ENCODE measurements at regions not wholly inside any gene's neighbourhood (a gene's known extent, or its start where the extent isn't known, plus 50 kb on each side); places are given as distances from the start of the nearest gene placed in this dataset.
"Not testable (repeated sequence)": the region's sequence is repeated elsewhere in the genome, so short reads cannot be mapped to it uniquely, and the experiment has no call there.

DNA sequence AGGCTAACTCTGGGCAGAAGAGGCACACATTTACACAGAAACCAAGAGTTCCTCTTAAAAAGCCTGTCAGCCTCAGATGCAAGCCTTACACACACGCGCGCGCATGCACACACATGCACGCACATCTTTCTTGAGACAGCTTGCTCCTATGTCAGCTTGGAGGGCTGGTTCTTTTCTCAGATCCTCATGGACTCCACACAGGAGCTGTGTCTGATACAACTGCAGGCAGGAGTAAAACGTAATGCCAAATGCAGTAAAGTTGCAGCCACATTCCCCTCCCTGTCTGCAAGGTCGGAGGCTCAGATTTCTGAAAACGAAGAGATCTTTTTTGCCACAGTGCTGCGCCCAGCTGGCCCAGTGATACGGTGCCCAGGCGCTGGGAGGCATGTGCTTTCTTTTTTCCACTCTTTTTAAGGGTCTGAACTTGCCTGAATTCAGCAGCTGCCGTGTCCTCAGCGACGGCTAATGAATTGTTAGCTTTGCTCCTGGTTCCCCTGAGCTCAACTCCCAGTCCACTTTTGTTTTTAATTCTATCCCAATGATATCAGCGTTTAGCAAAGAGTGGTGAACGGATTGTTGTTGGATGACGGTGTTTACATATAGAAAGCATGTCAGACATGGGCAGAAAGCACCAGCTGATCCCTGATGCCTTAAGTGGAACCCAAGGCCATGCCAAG is 72.9 kb upstream of the FOXN3 start:
- intact Hi-C loops (cut with DNase I): no loop called here

DNA sequence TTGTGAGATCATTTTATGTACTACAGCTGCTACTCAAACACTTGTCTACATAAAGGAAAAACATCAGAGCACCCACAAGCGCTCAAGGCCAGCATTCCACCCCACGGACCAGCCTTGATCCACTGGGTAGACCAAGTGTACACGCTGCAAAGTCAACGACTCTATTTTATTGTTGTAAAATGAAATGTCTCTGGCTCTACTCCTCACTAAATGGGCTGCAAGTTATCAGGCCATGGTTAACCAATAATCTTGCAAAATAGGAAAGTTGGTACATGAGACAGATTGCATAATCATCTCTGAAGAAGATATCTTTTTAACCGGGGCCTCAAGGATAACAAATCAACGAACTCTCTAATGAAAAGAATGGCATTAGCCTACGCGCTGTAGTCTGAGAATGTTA is 69.9 kb upstream of the FOXN3 start:
- intact Hi-C loops (cut with DNase I): no loop called here
- DNase-seq (ENCODE audit: low spot score): no peak

More for the DNA sequence above, 72.9 kb upstream of the FOXN3 start:
- no peak for DNase-seq (ENCODE audit: low spot score)

DNA sequence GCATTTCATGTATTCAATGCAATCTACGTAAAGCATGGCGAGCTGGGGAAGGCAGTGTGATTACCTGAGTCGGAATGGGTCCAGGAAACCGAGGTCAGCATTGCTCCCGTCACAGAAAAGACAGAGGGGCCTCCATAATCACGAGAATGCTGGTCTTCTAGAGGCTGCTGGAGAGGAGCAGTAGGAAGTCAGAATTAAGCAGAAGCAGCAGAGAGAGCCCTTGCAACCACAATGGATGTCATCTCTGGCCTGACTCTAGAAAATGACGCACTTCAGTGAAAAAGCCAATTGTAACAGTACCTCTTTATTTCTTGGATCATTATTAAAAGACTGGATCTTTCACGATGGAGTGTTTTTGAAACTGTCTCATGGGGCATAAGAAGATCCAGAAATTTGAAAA is 69.5 kb upstream of the FOXN3 start:
- intact Hi-C loops (cut with DNase I): no loop called here
- no peak for DNase-seq (ENCODE audit: low spot score)

DNA sequence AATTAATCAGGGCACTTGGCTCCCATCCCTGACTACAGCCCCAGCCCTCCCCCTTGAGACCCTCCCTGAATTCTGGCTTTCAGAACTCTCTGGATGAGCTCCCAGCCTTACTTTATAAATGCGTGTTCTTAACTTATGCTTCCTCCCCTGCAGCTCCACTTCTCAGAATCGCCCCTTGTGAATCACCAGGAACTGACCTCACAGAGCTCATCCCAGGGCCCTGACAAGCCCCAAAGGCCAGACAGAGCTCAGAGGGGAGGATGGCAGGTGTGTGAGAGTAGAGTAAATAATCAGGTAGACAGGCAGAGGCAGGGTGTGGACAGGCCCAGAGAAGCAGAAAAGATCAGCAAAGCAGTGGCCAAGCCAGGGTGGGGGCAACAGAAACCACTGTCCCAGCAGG is 68.2 kb upstream of the FOXN3 start:
- no peak for DNase-seq (ENCODE audit: low spot score)
- intact Hi-C loops (cut with DNase I): no loop called here

DNA sequence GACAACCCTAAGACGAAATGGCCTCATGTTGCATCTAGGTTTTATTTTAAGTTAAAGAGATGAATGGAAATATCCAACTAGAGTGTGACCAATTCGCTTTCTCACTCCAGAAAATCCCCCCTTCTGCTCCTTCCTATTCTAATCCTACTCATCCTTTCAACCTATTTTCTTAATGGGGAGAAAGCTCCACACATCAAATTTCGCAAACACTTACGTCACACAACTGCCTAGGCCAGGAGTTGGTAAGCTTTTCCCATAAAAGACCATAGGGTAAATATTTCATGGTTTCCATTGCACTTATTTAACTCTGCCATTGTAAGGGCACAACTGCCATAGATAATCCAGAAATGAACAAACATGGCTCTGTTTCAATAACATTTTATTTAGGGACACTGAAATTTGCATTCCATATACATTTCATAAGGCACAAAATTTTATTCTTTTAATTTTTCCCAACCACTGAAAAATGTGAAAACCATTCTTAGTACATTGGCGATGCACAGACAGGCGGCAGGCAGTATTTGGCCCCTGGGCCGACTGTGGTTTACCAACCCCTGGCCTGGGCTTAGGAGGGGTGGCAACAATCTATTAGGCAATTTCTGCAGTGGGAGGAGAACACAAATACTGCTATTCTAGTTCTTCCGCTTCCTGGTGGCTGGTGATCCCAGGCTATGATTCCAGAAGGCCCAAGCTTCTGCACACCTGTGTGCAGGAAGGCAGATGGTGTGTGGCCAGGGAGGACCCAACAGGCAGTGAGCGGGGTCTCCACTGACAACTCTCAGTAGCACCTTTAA is 67.2 kb upstream of the FOXN3 start:
- DNase-seq (ENCODE audit: low spot score): no peak
- intact Hi-C loops (cut with DNase I): no loop called here

DNA sequence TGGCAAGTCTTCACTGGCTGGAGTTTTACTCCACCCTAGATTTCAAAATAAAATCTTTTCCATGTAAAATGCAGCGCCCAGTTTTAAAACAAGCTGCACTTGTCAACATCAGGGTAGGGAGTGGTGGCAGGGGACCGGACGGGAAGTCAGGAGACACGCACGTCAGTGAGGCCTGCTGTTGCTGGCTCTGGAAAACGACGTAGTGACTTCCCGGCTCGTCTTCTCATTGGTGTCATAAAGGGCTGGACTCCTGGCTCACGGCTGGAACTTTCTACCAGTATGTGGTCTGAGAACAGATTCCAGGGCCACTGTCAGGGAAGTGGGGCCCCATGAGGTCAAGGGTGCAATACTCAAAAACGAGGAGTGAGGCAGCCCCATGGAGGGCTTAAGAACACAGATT is 64.2 kb upstream of the FOXN3 start:
- intact Hi-C loops (cut with DNase I): no loop called here
- no peak for DNase-seq (ENCODE audit: low spot score)

DNA sequence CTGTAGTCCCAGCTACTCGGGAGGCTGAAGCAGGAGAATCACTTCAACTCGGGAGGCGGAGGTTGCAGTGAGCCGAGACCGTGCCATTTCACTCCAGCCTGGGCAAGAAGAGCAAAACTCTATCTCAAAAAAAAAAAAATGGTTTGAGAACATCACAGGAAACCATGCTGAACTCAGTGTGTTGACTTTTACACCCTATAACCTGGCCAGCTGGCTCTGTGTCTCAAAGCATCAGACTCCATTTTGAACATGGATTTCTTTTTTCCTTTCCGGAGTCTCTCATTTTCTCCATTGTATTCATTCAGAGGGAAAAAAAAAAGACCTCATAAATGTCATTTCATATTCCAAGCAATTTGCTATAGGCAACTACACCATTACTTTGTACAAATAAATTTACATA is 63.2 kb upstream of the FOXN3 start:
- intact Hi-C loops (cut with DNase I): no loop called here
- DNase-seq (ENCODE audit: low spot score): no peak

DNA sequence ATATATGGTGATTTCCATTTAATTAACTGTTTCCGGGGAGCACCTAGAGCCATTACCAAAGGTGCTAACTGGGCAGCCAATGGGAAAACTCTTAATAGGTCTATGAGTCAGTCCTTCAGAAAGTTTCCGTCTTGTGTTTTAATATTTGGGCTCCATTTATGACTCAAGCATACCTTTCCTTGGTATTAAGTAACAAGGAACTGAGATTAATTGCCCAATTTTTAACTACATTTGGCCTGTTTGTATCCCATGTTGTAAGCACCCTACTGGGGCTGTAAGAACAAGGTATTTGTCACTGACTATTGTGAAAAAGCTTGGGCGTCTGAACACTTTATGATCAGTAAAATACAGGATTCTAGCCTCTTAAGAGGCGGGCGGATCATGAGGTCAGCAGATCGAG is 62.8 kb upstream of the FOXN3 start:
- DNase-seq (ENCODE audit: low spot score): no peak
- intact Hi-C loops (cut with DNase I): no loop called here

DNA sequence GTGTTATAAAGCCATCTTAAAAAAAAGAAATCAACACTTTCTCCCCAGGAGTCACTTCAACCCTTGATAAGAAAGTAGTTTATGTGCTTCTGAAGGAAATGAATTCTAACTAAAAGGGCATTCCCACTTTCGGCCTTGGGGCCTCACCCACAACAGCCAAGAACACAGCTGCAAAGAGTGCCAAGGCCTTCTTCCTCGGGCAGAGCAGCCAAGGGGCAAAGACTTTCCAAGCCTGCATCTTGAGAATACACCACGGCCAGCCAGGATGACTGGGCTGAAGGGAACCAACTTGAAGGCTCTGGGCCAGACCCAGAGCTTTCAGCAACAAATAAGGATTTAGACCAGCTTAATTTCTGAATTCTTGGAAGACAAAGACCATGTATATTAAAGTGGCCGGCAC is 60.4 kb upstream of the FOXN3 start:
- DNase-seq (ENCODE audit: low spot score): no peak
- intact Hi-C loops (cut with DNase I): no loop called here

DNA sequence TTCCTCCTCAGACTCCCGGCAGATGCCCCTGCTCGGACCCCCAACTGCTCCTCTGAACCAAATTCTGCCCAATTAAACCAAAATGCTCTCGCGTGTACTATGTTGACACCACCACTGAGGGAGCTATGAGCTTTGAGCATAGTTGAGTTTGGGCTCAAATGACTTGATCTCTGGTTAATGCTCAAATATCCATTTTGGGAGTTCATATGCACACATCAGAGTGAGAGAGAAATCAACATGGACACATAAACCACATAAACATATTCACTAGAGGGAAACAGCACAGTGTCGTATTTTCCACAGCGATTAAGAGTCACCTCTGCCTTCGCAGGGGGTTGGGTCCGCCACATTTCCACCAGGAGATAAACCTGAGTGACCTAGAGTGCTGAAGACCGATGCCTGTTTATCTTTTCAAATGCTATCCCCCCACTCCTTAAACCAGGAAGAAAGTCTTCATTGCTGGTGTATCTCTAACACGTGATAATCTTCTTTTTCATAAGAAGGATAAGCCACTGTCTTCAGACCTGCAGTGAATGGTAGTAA is 59.4 kb upstream of the FOXN3 start:
- DNase-seq (ENCODE audit: low spot score): no peak
- intact Hi-C loops (cut with DNase I): no loop called here

DNA sequence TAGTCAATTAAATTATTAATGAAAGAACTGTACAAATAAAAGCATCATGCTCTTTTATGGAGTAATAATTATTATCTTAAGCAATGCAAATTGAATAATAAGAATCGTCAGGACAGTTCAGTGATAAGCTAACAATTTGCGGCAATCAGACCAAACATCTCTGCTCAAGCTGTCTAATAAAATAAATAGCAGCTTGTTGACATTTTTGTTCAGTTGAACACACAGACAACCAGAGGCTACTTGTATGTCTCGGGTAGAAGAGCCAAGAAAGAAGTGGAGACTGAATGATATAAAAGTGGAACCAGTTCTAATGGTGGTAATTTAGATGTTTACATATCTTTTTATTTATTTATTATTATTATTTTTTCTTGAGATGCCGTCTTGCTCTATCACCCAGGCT is 57.4 kb upstream of the FOXN3 start:
- intact Hi-C loops (cut with DNase I): no loop called here
- DNase-seq (ENCODE audit: low spot score): no peak

DNA sequence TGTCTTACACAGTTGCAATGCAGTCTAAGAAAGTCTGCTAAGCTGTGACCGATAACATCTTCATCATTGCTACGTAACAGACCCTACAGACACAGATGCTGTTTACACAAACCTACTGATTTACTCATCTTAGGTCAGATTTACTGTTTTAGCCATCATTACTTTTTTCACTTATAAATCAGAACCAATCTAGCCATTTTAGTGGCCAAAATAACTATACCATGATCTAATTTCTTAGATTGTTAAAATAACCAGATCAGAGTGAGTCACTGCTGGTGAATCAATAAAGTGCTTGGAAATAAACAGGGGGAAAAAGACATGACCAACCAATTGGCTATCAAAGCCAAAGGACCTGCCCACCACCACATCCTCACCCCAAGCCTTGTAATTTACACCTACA is 57.0 kb upstream of the FOXN3 start:
- intact Hi-C loops (cut with DNase I): no loop called here
- no peak for DNase-seq (ENCODE audit: low spot score)

DNA sequence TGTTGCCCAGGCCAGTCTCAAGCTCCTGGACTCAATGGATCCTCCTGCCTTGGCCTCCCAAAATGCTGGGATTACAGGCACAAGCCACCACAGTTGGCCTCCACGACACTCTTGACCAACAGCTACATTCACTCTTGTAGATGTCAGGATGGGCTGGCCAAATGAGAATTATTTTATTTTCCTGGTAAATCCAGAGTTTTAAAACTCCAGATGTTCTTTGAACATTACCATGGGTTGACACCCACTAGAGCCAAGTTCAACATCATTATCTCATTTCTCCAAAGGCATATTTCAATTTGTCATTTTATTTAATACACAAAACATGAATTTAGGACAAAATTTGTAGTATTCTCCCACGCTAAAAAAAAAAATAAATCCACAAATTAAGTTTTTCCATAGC is 56.5 kb upstream of the FOXN3 start:
- no peak for DNase-seq (ENCODE audit: low spot score)
- intact Hi-C loops (cut with DNase I): no loop called here

DNA sequence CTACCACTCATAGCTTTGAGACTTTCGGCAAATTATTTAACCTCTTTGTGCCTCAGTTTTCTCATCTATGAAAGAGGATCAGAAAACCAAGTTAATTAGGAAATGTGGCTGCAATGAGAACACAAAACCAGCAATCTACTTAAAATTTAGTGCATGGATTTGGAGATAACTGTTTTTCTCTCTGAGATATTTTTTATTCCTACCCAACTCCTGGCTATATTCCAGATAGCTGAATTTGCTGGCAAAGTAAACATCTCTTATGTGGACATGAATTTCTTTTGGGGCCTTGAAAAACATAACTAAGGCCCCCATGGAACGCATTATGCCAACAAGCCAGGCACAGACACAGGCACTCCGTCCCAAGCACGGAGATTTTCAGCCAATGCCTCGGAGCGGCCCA is 53.4 kb upstream of the FOXN3 start:
- DNase-seq (ENCODE audit: low spot score): no peak
- intact Hi-C loops (cut with DNase I): no loop called here

DNA sequence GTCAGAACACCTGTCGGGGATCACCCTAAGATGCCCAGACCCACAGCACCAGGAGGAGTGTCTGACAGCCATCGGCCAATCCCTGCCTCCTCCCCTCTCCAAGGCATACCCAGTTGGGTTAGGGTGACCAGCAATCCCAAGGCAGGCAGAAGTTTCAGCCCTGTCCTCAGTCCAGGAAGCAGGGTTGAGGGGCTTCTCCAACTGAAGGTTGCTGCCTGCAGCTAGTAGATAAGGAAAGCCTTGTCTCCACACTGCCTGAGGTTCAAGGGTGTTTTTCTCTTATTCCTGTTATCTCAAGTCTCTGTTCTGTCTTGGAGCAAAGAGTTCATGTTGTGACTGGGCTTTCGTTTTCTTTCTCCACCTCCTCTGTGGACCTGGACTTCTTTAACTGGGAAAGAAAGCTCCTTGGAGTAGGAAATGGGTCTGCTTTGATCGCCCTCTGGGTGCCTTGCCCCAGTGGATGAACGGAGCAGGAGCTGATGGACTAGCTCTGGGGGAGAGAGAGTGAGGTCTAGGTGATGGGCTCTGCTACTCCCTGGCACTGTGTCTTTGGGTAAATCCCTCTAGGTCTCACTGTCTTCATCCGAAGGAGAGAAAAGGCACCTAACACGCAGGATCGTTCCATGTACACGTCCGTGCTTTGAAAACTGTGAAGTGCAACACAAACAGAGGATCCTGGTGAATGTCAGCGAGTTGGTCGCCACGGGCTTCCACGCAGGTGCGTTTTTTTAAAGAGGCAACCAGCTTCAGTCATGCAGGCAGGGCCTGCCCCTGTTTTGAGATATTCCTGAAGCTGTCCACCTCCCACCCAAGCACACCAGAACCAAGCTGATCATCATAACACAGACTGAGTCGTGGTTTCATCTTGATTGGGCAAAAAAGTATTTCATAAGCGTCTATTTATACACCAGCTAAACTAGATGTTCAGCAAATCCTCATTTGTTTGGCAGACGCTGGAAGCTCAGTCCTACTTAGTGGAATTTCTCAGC is 52.5 kb upstream of the FOXN3 start:
- DNase-seq (ENCODE audit: low spot score): no peak
- intact Hi-C loops (cut with DNase I): no loop called here

DNA sequence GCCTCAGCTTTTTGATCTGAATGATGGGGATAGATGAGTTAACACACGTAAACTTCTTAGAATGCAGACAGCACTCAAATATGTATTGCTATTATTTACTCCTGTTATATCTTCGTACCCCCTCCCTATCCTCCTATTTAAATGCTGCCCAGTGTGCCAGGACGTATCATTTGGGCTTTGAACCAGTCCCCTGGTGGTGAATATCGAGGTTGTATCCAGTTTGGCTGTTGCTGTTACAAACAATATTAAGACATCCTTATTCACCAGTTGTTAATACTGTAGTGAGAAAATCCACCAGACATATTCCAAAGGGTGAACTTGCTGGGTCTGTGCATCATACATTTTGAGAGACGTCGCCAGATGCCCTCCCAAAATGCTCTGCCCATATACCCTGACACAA is 51.5 kb upstream of the FOXN3 start:
- no peak for DNase-seq (ENCODE audit: low spot score)
- intact Hi-C loops (cut with DNase I): no loop called here

DNA sequence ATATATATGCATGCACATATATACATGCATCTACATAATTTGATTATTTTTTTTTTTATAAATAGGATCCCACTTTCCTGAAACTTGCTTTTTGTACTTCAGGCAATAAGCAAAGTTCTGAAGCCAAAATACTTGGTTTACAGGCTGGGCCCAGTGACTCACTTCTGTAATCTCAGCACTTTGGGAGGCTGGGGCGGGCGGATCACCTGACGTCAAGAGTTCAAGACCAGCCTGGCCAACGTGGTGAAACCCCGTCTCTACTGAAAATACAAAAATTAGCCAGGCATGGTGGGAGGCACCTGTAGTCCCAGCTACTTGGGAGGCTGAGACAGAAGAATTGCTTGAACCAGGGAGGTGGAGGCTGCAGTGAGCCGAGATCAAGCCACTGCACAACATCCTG is 51.0 kb upstream of the FOXN3 start:
- intact Hi-C loops (cut with DNase I); DNase-seq (ENCODE audit: low spot score): not testable (repeated sequence)

DNA sequence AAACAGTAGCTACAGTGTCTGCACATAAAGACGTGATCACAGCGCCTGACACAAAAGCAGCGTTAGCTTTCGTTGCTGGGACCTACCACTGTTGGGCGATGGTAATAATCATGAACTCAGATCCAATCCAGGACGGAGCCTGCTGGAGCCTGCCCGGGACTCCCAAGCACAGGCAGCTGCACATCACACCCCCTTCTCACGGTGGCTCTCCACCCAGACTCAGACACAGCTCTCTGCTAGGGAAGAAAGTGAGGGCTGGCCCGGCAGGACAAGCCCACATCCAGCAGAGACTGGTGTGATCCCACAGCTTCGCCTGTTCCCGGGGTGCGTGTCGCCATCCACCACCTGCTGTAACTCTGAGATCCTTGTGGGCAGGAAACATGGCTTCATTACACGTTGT is 49.9 kb upstream of the FOXN3 start:
- DNase-seq (ENCODE audit: low spot score): no peak

More for the DNA sequence above, 49.9 kb upstream of the FOXN3 start:
- intact Hi-C loops (cut with DNase I): no loop called here

All from cardiac septum (tissue), 1 donor.